ENCODE measurements at regions not wholly inside any gene's neighbourhood (a gene's known extent, or its start where the extent isn't known, plus 50 kb on each side); places are given as distances from the start of the nearest gene placed in this dataset.
"Not testable (repeated sequence)": the region's sequence is repeated elsewhere in the genome, so short reads cannot be mapped to it uniquely, and the experiment has no call there.

DNA sequence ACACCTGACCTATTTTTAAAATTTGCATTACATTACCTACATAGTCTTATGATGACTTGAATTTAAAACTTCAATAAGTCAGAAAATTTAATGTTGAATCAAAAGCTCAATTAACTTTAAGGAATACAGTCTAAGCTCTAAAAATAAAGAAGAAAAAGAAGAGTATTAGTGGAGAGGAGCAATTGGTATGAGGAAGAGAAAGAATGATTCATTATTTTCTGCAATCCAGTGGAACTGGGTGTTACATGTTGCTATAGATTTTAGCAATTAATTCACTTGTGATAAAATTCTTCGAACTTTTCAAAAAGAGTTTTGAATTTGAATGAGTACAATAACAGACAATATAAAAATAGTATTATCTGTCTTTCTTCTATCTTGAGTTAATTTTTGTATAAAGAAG is 158.9 kb upstream of the POT1 start:
- no peak for DNase-seq

DNA sequence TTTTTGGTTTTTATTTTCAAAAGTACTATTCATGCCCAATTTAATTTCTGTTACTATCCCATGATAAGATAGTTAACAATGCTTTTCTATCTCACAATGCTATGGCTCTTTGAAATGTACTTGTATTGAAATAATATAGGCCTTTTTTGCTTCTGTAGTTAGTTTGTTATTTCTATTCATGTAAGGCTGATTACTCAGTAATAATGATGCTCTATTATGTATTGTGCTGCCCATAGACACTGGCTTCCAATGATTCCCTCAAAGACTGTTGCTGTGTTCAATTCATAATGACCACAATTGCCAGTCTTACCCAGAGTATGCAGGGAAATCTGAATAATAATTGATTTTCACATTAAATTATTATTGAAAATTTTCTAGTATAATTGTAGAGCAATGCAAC is 155.5 kb upstream of the POT1 start:
- no peak for DNase-seq

- no peak for DNase-seq
These were observed 154.6 kb upstream of the POT1 start for GRCh38 chr7:125084196-125084595.

DNA sequence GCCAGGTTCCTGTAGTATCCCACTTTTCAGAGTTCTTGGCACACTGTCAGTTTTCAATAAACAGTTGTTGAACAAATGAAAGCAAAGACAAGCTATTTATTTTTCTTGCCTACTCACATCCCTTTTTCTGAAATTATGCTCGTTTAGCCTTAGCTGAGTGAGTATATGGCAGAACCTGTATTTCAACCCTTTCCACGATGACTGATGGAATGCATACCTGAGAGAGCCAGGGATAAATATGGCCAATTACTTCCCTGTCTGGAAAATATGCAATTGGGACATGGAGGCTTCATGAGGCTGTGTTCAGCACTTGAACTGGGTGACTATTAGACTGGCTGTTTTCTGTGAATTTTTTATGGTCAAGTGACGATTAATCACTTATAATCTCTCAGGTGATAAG is 144.5 kb upstream of the POT1 start:
- DNase-seq = no peak

DNA sequence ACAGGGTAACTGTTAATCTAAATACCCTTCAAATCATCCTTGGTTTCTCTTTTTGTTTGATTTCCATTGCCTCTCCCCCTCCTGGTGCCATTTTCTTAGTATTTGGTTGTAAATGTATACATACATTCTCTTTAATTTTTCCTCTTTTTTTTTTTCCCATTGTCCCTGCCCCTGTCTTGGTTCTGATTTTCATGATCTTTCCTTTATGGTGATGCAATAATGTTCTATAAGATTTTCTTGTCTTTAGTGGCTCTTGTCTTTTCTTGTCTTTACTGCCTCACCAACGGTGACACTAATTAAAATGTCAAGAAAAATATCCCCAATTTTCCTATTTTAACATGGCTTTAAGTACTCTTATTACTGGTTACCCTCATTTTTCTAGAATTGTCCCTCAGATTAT is 135.9 kb upstream of the POT1 start:
- DNase-seq = no peak

- no peak for DNase-seq
These were observed 135.4 kb upstream of the POT1 start for GRCh38 chr7:125065001-125065400.

GRCh38 chr7:125061776-125062397 is 132.3 kb upstream of the POT1 start:
- no peak for DNase-seq

GRCh38 chr7:125061083-125061745 is 131.6 kb upstream of the POT1 start:
- not testable (repeated sequence) for DNase-seq

DNA sequence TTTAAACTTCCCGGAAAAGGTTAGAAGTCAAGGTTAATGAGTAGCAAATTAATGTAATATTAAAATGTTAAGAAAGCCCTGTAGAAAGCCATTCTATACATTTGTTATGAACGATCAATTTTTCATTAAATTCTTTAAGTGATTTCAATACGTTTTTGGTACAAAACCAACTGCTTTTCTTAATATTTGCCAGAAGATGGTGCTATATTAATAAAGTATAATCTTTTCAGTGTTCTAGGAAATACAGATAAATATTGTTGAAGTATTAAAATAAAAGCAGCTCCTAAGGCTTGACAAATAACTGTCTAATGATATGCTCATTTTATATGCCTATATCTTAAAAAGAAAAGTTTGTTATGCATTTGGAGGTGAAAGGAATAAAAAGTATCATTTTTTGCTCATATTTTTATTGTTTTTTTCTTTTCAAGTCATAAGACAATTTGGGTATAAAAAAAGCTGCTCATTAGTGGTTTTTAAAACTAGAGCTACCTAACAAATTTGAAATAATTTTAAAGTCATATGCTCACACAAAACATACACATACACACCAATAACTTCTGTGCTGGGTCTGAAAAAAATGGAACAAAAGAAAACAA is 130.3 kb upstream of the POT1 start:
- DNase-seq = no peak

GRCh38 chr7:125057963-125058362 is 128.3 kb upstream of the POT1 start:
- no peak for DNase-seq

DNA sequence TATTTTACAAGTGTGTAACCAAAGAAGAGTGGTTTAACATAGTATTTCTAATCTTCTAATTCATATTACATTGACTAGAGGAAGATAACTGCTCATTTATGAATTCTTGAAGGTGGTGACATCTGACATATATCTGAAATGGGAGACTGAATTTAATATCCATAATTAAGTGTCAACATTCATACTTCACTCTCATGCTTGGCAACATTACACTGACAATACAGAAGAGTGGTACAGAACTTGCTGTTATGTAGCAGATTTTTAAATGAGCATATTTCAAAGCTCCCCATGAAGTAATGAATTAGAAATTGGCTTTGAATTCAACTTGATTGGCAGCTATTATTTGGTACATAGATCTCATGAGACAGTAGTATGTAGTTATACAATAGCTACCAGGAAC is 125.8 kb upstream of the POT1 start:
- DNase-seq = no peak

DNA sequence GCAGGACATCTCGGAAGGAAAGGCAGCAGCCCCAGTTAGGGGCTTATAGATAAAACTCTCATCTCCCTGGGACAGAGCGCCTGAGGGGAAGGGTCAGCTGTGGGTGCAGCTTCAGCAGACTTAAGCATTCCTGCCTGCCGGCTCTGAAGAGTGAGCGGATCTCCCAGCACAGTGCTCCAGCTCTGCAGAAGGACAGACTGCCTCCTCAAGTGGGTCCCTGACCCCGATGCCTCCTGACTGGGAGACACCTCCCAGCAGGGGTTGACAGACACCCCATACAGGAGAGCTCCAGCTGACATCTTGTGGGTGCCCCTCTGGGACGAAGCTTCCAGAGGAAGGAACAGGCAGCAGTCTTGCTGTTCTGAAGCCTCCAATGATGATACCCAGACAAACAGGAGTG is 117.1 kb upstream of the POT1 start:
- no peak for DNase-seq

GRCh38 chr7:125033506-125033905 is 103.9 kb upstream of the POT1 start:
- DNase-seq = no peak

- no peak for DNase-seq
These were observed 103.3 kb upstream of the POT1 start for GRCh38 chr7:125032943-125033342.

DNA sequence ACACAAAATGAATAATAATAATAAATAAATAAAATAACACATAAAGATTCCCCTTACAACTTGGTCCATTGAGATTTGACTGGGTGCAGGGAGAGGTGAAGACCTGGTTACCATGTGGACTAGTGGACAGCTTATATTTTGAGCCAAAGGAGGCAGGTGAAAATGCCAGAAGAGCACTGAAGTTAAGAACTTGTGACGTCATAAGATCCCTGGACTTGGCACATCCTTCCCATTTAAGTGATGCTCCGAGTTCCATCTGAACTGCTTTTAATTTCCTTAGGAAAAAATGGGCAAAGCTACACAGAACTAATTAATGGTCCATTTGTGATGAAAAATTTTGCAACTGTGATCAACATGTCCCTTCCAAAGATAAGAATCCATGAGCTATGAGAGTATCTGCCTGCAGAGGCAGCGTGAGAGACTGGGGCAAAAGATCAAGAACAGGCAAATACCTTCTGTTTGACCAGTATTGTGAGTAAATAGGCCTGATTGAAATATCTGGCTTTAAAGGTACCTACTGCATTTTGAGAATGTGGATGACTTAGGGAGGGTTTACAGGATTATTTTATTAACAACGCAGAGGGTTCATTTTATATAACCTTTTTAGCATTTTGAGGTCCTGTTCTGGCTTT is 101.2 kb upstream of the POT1 start:
- no peak for DNase-seq

- DNase-seq = no peak
These were observed 96.0 kb upstream of the POT1 start for GRCh38 chr7:125025620-125026019.

DNA sequence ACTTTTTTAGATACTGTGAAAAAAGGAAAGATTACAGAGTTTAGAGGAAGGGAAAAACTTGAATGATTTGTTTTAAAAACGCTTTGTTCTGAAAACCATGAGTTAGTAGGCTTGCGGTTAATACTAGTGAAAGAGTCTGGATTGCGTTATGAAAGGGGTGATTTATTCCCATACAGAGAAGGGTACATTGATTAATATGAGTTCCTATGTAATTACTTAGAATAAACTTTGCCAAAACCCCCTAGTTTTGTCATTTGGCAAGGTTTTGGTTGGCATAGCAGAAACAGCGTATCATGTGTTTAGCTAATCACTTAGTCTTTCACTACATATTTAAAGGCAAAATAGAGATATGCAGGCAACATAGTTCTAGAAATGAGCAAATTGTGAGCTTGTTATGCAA is 91.2 kb upstream of the POT1 start:
- DNase-seq = no peak

DNA sequence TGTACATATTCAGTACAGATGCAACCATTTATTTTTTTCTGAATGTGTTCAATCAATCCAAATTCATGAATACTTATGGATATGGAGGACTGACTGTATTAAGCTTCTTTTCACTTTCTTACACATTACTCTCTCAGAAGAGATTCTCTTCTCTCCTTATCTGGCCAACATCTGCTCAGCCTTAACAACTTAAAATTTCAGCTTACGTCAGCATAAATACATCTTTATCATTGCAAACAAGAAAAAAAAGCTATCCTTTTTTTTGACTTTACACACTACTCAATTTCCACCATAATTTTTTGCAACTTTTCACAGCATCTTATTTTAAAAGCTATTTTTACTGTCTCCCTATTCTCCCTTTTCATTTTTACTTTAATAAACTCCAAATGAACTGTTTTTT is 80.9 kb upstream of the POT1 start:
- no peak for DNase-seq

DNA sequence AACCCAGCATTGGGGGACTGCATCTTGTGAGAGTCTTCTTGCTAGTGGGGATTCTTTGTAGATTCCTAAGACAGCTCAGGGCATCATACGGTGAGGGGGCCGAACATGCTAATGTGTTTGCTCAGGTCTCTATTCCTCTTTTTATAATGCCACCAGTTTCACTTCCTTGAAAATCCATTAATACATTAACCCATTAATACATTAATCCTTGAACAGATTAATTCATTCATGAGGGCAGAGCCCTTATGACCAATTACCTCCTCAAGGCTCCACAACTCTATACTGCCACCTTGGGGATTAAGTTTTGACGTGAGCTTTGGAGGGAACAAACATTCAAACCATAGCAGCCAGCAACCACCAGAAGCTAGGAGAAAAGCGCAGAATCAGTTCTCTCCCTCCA is 67.2 kb upstream of the POT1 start:
- DNase-seq = no peak

GRCh38 chr7:124992851-124993562 is 63.4 kb upstream of the POT1 start:
- no peak for DNase-seq

GRCh38 chr7:124989911-124990310 is 60.3 kb upstream of the POT1 start:
- no peak for DNase-seq

All from NCI-H510A (cell line).